ENCODE measurements at regions not wholly inside any gene's neighbourhood (a gene's known extent, or its start where the extent isn't known, plus 50 kb on each side); places are given as distances from the start of the nearest gene placed in this dataset.

DNA sequence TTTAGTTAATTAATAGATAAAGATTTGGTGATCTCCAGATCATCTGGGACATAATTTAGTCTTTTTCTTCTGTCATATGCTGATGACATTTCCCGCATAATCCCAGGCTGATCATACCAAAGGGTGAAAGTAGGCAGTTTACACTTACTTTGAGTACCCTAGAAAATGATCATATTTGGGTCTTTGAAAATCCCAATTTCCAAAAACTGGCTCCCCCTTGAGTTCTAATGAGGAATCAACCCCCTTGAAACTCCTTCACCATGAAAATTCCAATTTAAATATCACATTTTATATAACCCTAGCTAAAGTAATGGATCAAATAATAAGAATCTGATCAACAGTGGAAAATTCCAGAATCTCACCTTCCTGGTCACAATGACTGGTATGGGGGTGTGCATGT is 223.4 kb downstream of the NAF1 start:
- Histone ChIP-seq H3K27me3 (ENCODE audit: insufficient read depth, low read length) (no peaks in the 10 kb centered on the region), H3K4me1 (ENCODE audit: insufficient read depth, low read length) (no peaks in the 10 kb centered on the region), H4K20me1 (ENCODE audit: insufficient read depth, low read length) (no peaks in the 10 kb centered on the region), H3K79me2 (ENCODE audit: insufficient read depth, low read length) (no peaks in the 10 kb centered on the region), H3K4me2 (ENCODE audit: insufficient read depth, low read length) (no peak overlapping the region), H3K27ac (ENCODE audit: low read depth, low read length) (no peak overlapping the region), H3K36me3 (ENCODE audit: insufficient read depth, low read length) (no peaks in the 10 kb centered on the region), H3K4me3 (ENCODE audit: insufficient read depth, low read length) (no peak overlapping the region), H3K9me3 (ENCODE audit: low read depth, low read length) (peaks cover 5% of the 10 kb centered on the region), H2AFZ (ENCODE audit: low read length) (no peak overlapping the region)
- DNase-seq (ENCODE audit: insufficient read length, low spot score, missing footprints), result no peak
- no peak for TF ChIP-seq CTCF (IDR thresholded peaks at IDR 0.05; ENCODE audit: extremely low read depth, low read depth, low read length)

DNA sequence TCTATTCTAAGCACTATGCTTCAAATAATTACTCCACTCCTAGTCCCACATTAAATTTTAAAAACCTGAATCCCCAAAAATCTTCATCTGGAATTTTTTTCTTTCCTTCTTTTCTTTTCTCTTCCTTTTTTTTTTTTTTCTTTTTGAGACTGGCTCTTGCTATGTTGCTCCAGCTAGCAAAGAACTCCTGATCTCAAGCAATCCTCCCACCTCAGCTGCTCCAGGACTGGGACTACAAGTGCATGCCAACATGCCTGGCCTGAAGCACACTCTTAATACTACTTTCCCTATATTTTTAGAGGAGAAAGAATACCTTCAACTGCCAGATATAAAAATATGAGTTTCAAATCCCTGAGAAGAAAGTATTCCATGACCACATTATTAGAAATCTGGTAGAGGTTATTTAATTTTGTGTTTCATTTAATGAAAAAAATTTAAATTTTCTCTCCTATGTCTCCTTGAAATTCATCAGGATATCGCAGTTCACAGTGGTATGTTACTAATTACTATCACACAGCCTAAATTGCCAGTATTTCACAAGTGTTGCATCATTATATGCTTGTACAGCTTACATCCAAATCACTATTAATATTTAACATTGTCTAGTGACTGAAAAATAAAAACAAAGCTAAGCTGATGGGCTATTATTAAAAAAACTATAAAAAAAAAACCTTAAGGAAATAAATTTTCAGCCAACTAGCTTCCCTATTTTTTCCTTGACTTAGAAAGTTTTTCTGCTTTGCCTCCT is 227.8 kb downstream of the NAF1 start:
- no peak overlapping the region for H3K4me3 ChIP-seq (ENCODE audit: insufficient read depth, low read length)
- TF ChIP-seq CTCF (IDR thresholded peaks at IDR 0.05; ENCODE audit: extremely low read depth, low read depth, low read length), result no peak
- H2AFZ ChIP-seq (ENCODE audit: low read length), result no peak overlapping the region
- H3K36me3 ChIP-seq (ENCODE audit: insufficient read depth, low read length), result no peaks in the 10 kb centered on the region
- no peaks in the 10 kb centered on the region for H3K79me2 ChIP-seq (ENCODE audit: insufficient read depth, low read length)
- peak; percentile 11 for DNase-seq (ENCODE audit: insufficient read length, low spot score, missing footprints)
- no peaks in the 10 kb centered on the region for H3K4me1 ChIP-seq (ENCODE audit: insufficient read depth, low read length)
- H3K27me3 ChIP-seq (ENCODE audit: insufficient read depth, low read length), result no peaks in the 10 kb centered on the region
- no peaks in the 10 kb centered on the region for H4K20me1 ChIP-seq (ENCODE audit: insufficient read depth, low read length)
- no peak overlapping the region for H3K27ac ChIP-seq (ENCODE audit: low read depth, low read length)
- H3K9me3 ChIP-seq (ENCODE audit: low read depth, low read length), result peaks cover 2% of the 10 kb centered on the region
- H3K4me2 ChIP-seq (ENCODE audit: insufficient read depth, low read length), result no peak overlapping the region

DNA sequence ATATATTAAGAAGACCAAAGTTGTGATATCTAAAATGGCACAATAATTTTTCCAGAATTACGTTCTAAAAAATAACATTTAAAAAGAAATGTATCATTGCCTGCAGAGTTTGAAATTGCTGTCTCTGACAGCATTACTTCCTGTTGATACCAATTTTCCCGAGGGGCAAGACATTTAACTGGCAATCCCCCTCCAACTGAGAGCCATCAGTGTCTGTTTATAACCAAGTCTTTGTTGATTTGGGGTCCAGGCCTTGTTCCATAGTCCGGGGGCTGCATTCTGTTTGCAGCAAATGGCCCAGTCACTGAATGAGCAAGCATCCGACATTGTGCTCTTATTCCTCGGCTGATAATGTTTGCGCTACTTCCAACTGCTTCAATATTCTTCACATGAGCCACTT is 231.5 kb downstream of the NAF1 start:
- no peak for TF ChIP-seq CTCF (IDR thresholded peaks at IDR 0.05; ENCODE audit: extremely low read depth, low read depth, low read length)
- Histone ChIP-seq H3K36me3 (ENCODE audit: insufficient read depth, low read length) (no peaks in the 10 kb centered on the region), H3K4me2 (ENCODE audit: insufficient read depth, low read length) (no peak overlapping the region), H4K20me1 (ENCODE audit: insufficient read depth, low read length) (no peaks in the 10 kb centered on the region), H3K9me3 (ENCODE audit: low read depth, low read length) (no peaks in the 10 kb centered on the region), H3K79me2 (ENCODE audit: insufficient read depth, low read length) (no peaks in the 10 kb centered on the region), H3K27me3 (ENCODE audit: insufficient read depth, low read length) (no peaks in the 10 kb centered on the region), H3K4me1 (ENCODE audit: insufficient read depth, low read length) (no peaks in the 10 kb centered on the region), H2AFZ (ENCODE audit: low read length) (no peak overlapping the region), H3K27ac (ENCODE audit: low read depth, low read length) (no peak overlapping the region), H3K4me3 (ENCODE audit: insufficient read depth, low read length) (no peak overlapping the region)
- no peak for DNase-seq (ENCODE audit: insufficient read length, low spot score, missing footprints)

DNA sequence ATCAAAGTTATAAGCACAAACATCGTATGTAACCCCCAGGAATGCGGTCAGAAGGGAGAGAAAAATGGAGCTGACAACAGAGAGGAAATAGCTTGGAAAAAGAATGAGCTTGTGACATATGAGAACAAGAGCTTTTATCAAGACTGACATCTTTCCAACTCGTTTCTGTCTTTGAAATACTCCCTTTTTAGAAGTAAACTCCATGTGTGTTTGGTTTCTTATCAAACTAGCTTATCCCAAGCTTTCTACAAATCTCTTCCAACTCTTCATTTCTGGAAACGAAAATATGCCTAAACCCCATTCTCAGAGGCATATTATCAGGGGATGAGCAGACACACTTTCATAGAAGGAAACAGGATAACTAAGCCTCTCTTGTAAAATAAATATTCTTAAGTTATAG is 235.4 kb downstream of the NAF1 start:
- H4K20me1 ChIP-seq (ENCODE audit: insufficient read depth, low read length), result no peaks in the 10 kb centered on the region
- H3K27ac ChIP-seq (ENCODE audit: low read depth, low read length), result no peak overlapping the region
- H3K4me1 ChIP-seq (ENCODE audit: insufficient read depth, low read length), result no peaks in the 10 kb centered on the region
- H3K27me3 ChIP-seq (ENCODE audit: insufficient read depth, low read length), result no peaks in the 10 kb centered on the region
- TF ChIP-seq CTCF (IDR thresholded peaks at IDR 0.05; ENCODE audit: extremely low read depth, low read depth, low read length), result no peak
- H3K4me2 ChIP-seq (ENCODE audit: insufficient read depth, low read length), result no peak overlapping the region
- H2AFZ ChIP-seq (ENCODE audit: low read length), result no peak overlapping the region
- no peak overlapping the region for H3K4me3 ChIP-seq (ENCODE audit: insufficient read depth, low read length)
- no peaks in the 10 kb centered on the region for H3K79me2 ChIP-seq (ENCODE audit: insufficient read depth, low read length)
- DNase-seq (ENCODE audit: insufficient read length, low spot score, missing footprints), result no peak
- H3K9me3 ChIP-seq (ENCODE audit: low read depth, low read length), result no peaks in the 10 kb centered on the region
- no peaks in the 10 kb centered on the region for H3K36me3 ChIP-seq (ENCODE audit: insufficient read depth, low read length)
